ENCODE measurements at regions not wholly inside any gene's neighbourhood (a gene's known extent, or its start where the extent isn't known, plus 50 kb on each side); places are given as distances from the start of the nearest gene placed in this dataset.

- no peaks in the 10 kb centered on the region for H3K36me3 ChIP-seq (ENCODE audit: control insufficient read depth, insufficient read depth, low read length)
- H3K9me3 Mint-ChIP-seq, result peaks cover 0 to 7% (median 0%) of the 10 kb centered on the region in 7 donors
- no peaks in the 10 kb centered on the region for H3K27me3 ChIP-seq (ENCODE audit: control insufficient read depth, insufficient read depth, low read length)
- no peaks in the 10 kb centered on the region for H3K9me3 ChIP-seq (ENCODE audit: control insufficient read depth in 2 of 2, low read length in 2 of 2)
- ATAC-seq (ENCODE audit: low read depth in 2 of 2), result no peak
- no peaks in the 10 kb centered on the region for H3K36me3 Mint-ChIP-seq
- H3K4me3 Mint-ChIP-seq, result no peak overlapping the region
- no peak overlapping the region for H3K4me3 ChIP-seq (ENCODE audit: low read depth, low read length)
- H3K4me1 ChIP-seq (ENCODE audit: control insufficient read depth, insufficient read depth, low read length, poor library complexity, severe bottlenecking), result no peaks in the 10 kb centered on the region
- H3K4me1 Mint-ChIP-seq, result no peaks in the 10 kb centered on the region
- no peak for DNase-seq
- no peak overlapping the region for H3K27ac Mint-ChIP-seq
- no peaks in the 10 kb centered on the region for H3K27me3 Mint-ChIP-seq
- no peak overlapping the region for H3K27ac ChIP-seq (ENCODE audit: insufficient read depth, low read length, poor library complexity, severe bottlenecking)
These were observed 165.6 kb upstream of the RIMS1 start for GRCh38 chr6:71720705-71721104.

- no peaks in the 10 kb centered on the region for H3K36me3 ChIP-seq (ENCODE audit: control insufficient read depth, insufficient read depth, low read length)
- no peak for DNase-seq
- ATAC-seq (ENCODE audit: low read depth in 2 of 2), result no peak
- no peaks in the 10 kb centered on the region for H3K9me3 ChIP-seq (ENCODE audit: control insufficient read depth in 2 of 2, low read length in 2 of 2)
- peaks cover 0 to 7% (median 0%) of the 10 kb centered on the region in 7 donors for H3K9me3 Mint-ChIP-seq
- H3K4me3 Mint-ChIP-seq, result no peak overlapping the region
- no peak overlapping the region for H3K27ac ChIP-seq (ENCODE audit: insufficient read depth, low read length, poor library complexity, severe bottlenecking)
- no peaks in the 10 kb centered on the region for H3K4me1 Mint-ChIP-seq
- H3K27ac Mint-ChIP-seq, result no peak overlapping the region
- no peak overlapping the region for H3K4me3 ChIP-seq (ENCODE audit: low read depth, low read length)
- H3K27me3 ChIP-seq (ENCODE audit: control insufficient read depth, insufficient read depth, low read length), result no peaks in the 10 kb centered on the region
- no peaks in the 10 kb centered on the region for H3K27me3 Mint-ChIP-seq
- no peaks in the 10 kb centered on the region for H3K4me1 ChIP-seq (ENCODE audit: control insufficient read depth, insufficient read depth, low read length, poor library complexity, severe bottlenecking)
- no peaks in the 10 kb centered on the region for H3K36me3 Mint-ChIP-seq
These were observed 164.7 kb upstream of the RIMS1 start for GRCh38 chr6:71721642-71722041.

GRCh38 chr6:71722736-71723135, 163.6 kb upstream of the RIMS1 start:
- H3K9me3 Mint-ChIP-seq, result peaks cover 0 to 7% (median 0%) of the 10 kb centered on the region in 7 donors
- no peak for DNase-seq
- H3K36me3 Mint-ChIP-seq, result no peaks in the 10 kb centered on the region
- no peak overlapping the region for H3K4me3 ChIP-seq (ENCODE audit: low read depth, low read length)
- no peak overlapping the region for H3K27ac ChIP-seq (ENCODE audit: insufficient read depth, low read length, poor library complexity, severe bottlenecking)
- no peaks in the 10 kb centered on the region for H3K36me3 ChIP-seq (ENCODE audit: control insufficient read depth, insufficient read depth, low read length)
- H3K4me1 Mint-ChIP-seq, result no peaks in the 10 kb centered on the region
- H3K4me1 ChIP-seq (ENCODE audit: control insufficient read depth, insufficient read depth, low read length, poor library complexity, severe bottlenecking), result no peaks in the 10 kb centered on the region
- no peaks in the 10 kb centered on the region for H3K27me3 ChIP-seq (ENCODE audit: control insufficient read depth, insufficient read depth, low read length)
- no peaks in the 10 kb centered on the region for H3K9me3 ChIP-seq (ENCODE audit: control insufficient read depth in 2 of 2, low read length in 2 of 2)
- H3K4me3 Mint-ChIP-seq, result no peak overlapping the region
- H3K27me3 Mint-ChIP-seq, result no peaks in the 10 kb centered on the region
- no peak overlapping the region for H3K27ac Mint-ChIP-seq
- ATAC-seq (ENCODE audit: low read depth in 2 of 2), result no peak

GRCh38 chr6:71724456-71725125, 161.8 kb upstream of the RIMS1 start:
- ATAC-seq (ENCODE audit: low read depth in 2 of 2) (no peak), DNase-seq (no peak)
- no peaks in the 10 kb centered on the region for H3K36me3 Mint-ChIP-seq
- no peaks in the 10 kb centered on the region for H3K4me1 ChIP-seq (ENCODE audit: control insufficient read depth, insufficient read depth, low read length, poor library complexity, severe bottlenecking)
- H3K27ac Mint-ChIP-seq, result no peak overlapping the region
- H3K9me3 ChIP-seq (ENCODE audit: control insufficient read depth in 2 of 2, low read length in 2 of 2), result no peaks in the 10 kb centered on the region
- H3K4me3 ChIP-seq (ENCODE audit: low read depth, low read length), result no peak overlapping the region
- no peaks in the 10 kb centered on the region for H3K36me3 ChIP-seq (ENCODE audit: control insufficient read depth, insufficient read depth, low read length)
- no peaks in the 10 kb centered on the region for H3K4me1 Mint-ChIP-seq
- peaks cover 0 to 5% (median 2%) of the 10 kb centered on the region in 7 donors for H3K9me3 Mint-ChIP-seq
- no peak overlapping the region for H3K27ac ChIP-seq (ENCODE audit: insufficient read depth, low read length, poor library complexity, severe bottlenecking)
- no peaks in the 10 kb centered on the region for H3K27me3 Mint-ChIP-seq
- no peaks in the 10 kb centered on the region for H3K27me3 ChIP-seq (ENCODE audit: control insufficient read depth, insufficient read depth, low read length)
- no peak overlapping the region for H3K4me3 Mint-ChIP-seq

- ATAC-seq (ENCODE audit: low read depth in 2 of 2) (no peak), DNase-seq (no peak)
- no peak overlapping the region for H3K27ac ChIP-seq (ENCODE audit: insufficient read depth, low read length, poor library complexity, severe bottlenecking)
- no peak overlapping the region for H3K4me3 ChIP-seq (ENCODE audit: low read depth, low read length)
- H3K36me3 Mint-ChIP-seq, result no peaks in the 10 kb centered on the region
- H3K27ac Mint-ChIP-seq, result no peak overlapping the region
- H3K4me1 Mint-ChIP-seq, result no peaks in the 10 kb centered on the region
- no peaks in the 10 kb centered on the region for H3K4me1 ChIP-seq (ENCODE audit: control insufficient read depth, insufficient read depth, low read length, poor library complexity, severe bottlenecking)
- H3K27me3 Mint-ChIP-seq, result no peaks in the 10 kb centered on the region
- H3K36me3 ChIP-seq (ENCODE audit: control insufficient read depth, insufficient read depth, low read length), result no peaks in the 10 kb centered on the region
- H3K27me3 ChIP-seq (ENCODE audit: control insufficient read depth, insufficient read depth, low read length), result no peaks in the 10 kb centered on the region
- no peak overlapping the region for H3K4me3 Mint-ChIP-seq
- H3K9me3 ChIP-seq (ENCODE audit: control insufficient read depth in 2 of 2, low read length in 2 of 2), result no peaks in the 10 kb centered on the region
- peaks cover 0 to 5% (median 2%) of the 10 kb centered on the region in 7 donors for H3K9me3 Mint-ChIP-seq
These were observed 161.3 kb upstream of the RIMS1 start for GRCh38 chr6:71725126-71725470.

- Histone ChIP-seq H3K27me3 (ENCODE audit: control insufficient read depth, insufficient read depth, low read length) (no peaks in the 10 kb centered on the region), H3K9me3 (ENCODE audit: control insufficient read depth in 2 of 2, low read length in 2 of 2) (no peaks in the 10 kb centered on the region), H3K27ac (ENCODE audit: insufficient read depth, low read length, poor library complexity, severe bottlenecking) (no peak overlapping the region), H3K36me3 (ENCODE audit: control insufficient read depth, insufficient read depth, low read length) (no peaks in the 10 kb centered on the region), H3K4me1 (ENCODE audit: control insufficient read depth, insufficient read depth, low read length, poor library complexity, severe bottlenecking) (no peaks in the 10 kb centered on the region), H3K4me3 (ENCODE audit: low read depth, low read length) (no peak overlapping the region)
- DNase-seq, result no peak
- Mint-ChIP-seq H3K27ac (no peak overlapping the region), H3K36me3 (no peaks in the 10 kb centered on the region), H3K9me3 (peaks cover 0 to 5% (median 2%) of the 10 kb centered on the region in 7 donors), H3K27me3 (no peaks in the 10 kb centered on the region), H3K4me3 (no peak overlapping the region), H3K4me1 (no peaks in the 10 kb centered on the region)
- ATAC-seq (ENCODE audit: low read depth in 2 of 2), result no peak
These were observed 160.2 kb upstream of the RIMS1 start for GRCh38 chr6:71726121-71726520.

GRCh38 chr6:71727632-71728294, 158.6 kb upstream of the RIMS1 start:
- Histone ChIP-seq H3K9me3 (ENCODE audit: control insufficient read depth in 2 of 2, low read length in 2 of 2) (no peaks in the 10 kb centered on the region), H3K4me1 (ENCODE audit: control insufficient read depth, insufficient read depth, low read length, poor library complexity, severe bottlenecking) (no peaks in the 10 kb centered on the region), H3K27ac (ENCODE audit: insufficient read depth, low read length, poor library complexity, severe bottlenecking) (no peak overlapping the region), H3K36me3 (ENCODE audit: control insufficient read depth, insufficient read depth, low read length) (no peaks in the 10 kb centered on the region), H3K4me3 (ENCODE audit: low read depth, low read length) (no peak overlapping the region), H3K27me3 (ENCODE audit: control insufficient read depth, insufficient read depth, low read length) (no peaks in the 10 kb centered on the region)
- Mint-ChIP-seq H3K4me3 (no peak overlapping the region), H3K36me3 (no peaks in the 10 kb centered on the region), H3K4me1 (no peaks in the 10 kb centered on the region), H3K27ac (no peak overlapping the region), H3K9me3 (peaks cover 0 to 5% (median 0%) of the 10 kb centered on the region in 7 donors), H3K27me3 (no peaks in the 10 kb centered on the region)
- DNase-seq, result no peak
- no peak for ATAC-seq (ENCODE audit: low read depth in 2 of 2)

GRCh38 chr6:71730284-71730683, 156.1 kb upstream of the RIMS1 start:
- Histone ChIP-seq H3K36me3 (ENCODE audit: control insufficient read depth, insufficient read depth, low read length) (no peaks in the 10 kb centered on the region), H3K27ac (ENCODE audit: insufficient read depth, low read length, poor library complexity, severe bottlenecking) (no peak overlapping the region), H3K9me3 (ENCODE audit: control insufficient read depth in 2 of 2, low read length in 2 of 2) (no peaks in the 10 kb centered on the region), H3K4me1 (ENCODE audit: control insufficient read depth, insufficient read depth, low read length, poor library complexity, severe bottlenecking) (no peaks in the 10 kb centered on the region), H3K4me3 (ENCODE audit: low read depth, low read length) (no peak overlapping the region), H3K27me3 (ENCODE audit: control insufficient read depth, insufficient read depth, low read length) (no peaks in the 10 kb centered on the region)
- H3K9me3 Mint-ChIP-seq, result peaks cover 0 to 5% (median 0%) of the 10 kb centered on the region in 7 donors
- H3K27ac Mint-ChIP-seq, result no peak overlapping the region
- H3K4me1 Mint-ChIP-seq, result no peaks in the 10 kb centered on the region
- no peak overlapping the region for H3K4me3 Mint-ChIP-seq
- H3K36me3 Mint-ChIP-seq, result no peaks in the 10 kb centered on the region
- DNase-seq, result no peak
- H3K27me3 Mint-ChIP-seq, result no peaks in the 10 kb centered on the region
- no peak for ATAC-seq (ENCODE audit: low read depth in 2 of 2)
